Activated CD4-positive, alpha-beta memory T cell treated with anti-CD3 and anti-CD28 coated beads, Interleukin-2, amount 10 ng/mL, durations not matched to agents 7 days and 5 days (primary cell): ENCODE measurements at regions not wholly inside any gene's neighbourhood (a gene's known extent, or its start where the extent isn't known, plus 50 kb on each side); places are given as distances from the start of the nearest gene placed in this dataset.
"Not testable (repeated sequence)": the region's sequence is repeated elsewhere in the genome, so short reads cannot be mapped to it uniquely, and the experiment has no call there.

ENCODE experiments used
- CTCF ChIA-PET: fragments of 350-600 bp; sonication (Branson Sonifier 250); formaldehyde crosslinking; loops from one replicate; lab custom pipeline; 2021; ENCODE audit warnings: antibody characterized with exemption, inconsistent platforms; lab: Charles Lee
- POLR2A ChIA-PET: fragments of 350-600 bp; sonication (Branson Sonifier 250); formaldehyde crosslinking; loops from one replicate; lab custom pipeline; 2021; ENCODE audit warnings: antibody characterized with exemption; lab: Charles Lee
- DNase-seq: peaks from one replicate; pipeline ENCODE4 v3.0.0-alpha.2; 2020
- H3K27ac Mint-ChIP-seq: one replicate; pipeline ENCODE4 v1.8.0; 2021; ENCODE audit warnings: mild to moderate bottlenecking, mixed read lengths
- H3K27me3 Mint-ChIP-seq: one replicate; pipeline ENCODE4 v1.8.0; 2021; ENCODE audit warnings: mixed read lengths
- H3K36me3 Mint-ChIP-seq: one replicate; pipeline ENCODE4 v1.8.0; 2021; ENCODE audit warnings: low read depth, mixed read lengths
- H3K4me1 Mint-ChIP-seq: one replicate; pipeline ENCODE4 v1.8.0; 2021; ENCODE audit warnings: mixed read lengths
- H3K4me3 Mint-ChIP-seq: one replicate; pipeline ENCODE4 v1.8.0; 2021; ENCODE audit warnings: mild to moderate bottlenecking, mixed read lengths
- H3K9me3 Mint-ChIP-seq: one replicate; pipeline ENCODE4 v1.8.0; 2021; ENCODE audit warnings: mixed read lengths

- CTCF ChIA-PET = interaction anchor here (1.0 to 1.8 kb wide), 9 partner anchors 9 to 187 kb away, joined by 3 to 20 read pairs (median 6); no protein-coding TSS in a partner anchor
- Mint-ChIP-seq H3K27ac (no peak overlapping the region), H3K27me3 (peaks cover 12% of the 10 kb centered on the region), H3K9me3 (no peaks in the 10 kb centered on the region), H3K4me1 (no peaks in the 10 kb centered on the region), H3K36me3 (no peaks in the 10 kb centered on the region), H3K4me3 (no peak overlapping the region)
- DNase-seq = no peak
- POLR2A ChIA-PET = no interaction called here
These were observed 97.1 kb upstream of the ANK2 start for GRCh38 chr4:112952313-112952700.

DNA sequence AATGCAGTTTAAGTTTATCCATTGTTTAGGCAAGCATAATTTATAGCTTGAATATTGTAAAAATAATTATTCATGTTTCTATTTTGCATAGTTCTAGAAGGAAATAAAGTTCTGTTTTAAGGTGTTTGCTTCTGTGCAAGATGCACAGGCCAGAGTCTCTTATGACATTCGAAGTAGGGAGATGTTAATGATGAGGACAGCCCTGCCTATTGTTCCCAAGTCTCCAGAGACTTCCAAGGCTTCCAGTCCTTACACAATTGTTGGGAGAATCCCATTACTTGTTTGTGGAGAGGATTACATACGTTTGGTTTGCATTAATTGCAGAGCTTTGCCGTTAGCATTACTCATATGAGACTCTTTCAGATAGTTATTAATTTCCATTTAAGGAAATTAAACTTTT is 96.2 kb upstream of the ANK2 start:
- H3K27me3 Mint-ChIP-seq = peaks cover 9% of the 10 kb centered on the region
- H3K4me3 Mint-ChIP-seq = no peak overlapping the region
- no peaks in the 10 kb centered on the region for H3K36me3 Mint-ChIP-seq
- H3K4me1 Mint-ChIP-seq = no peaks in the 10 kb centered on the region
- CTCF ChIA-PET = interaction anchor here (0.6 kb wide), 1 partner anchor 79 kb away, joined by 3 read pairs; no protein-coding TSS in a partner anchor
- no peak overlapping the region for H3K27ac Mint-ChIP-seq
- POLR2A ChIA-PET = no interaction called here
- H3K9me3 Mint-ChIP-seq = no peaks in the 10 kb centered on the region
- DNase-seq = no peak

DNA sequence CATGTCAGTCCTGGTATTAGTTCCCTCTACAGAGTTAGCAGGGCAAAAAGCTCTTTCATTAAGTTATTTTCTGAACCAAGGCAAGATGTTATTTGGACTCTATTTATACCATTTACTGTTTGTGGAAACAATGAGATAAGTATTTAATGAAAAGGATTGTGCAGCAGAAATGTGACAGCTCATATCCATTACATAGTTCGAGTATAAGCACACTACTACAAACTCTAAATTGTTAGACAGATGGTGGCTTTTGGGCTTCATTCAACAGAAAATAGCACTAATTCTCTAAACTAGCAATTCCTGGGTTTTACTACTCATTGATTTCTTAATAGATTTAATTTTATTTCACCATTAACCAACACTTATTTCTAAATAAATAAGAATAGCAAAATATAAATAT is 95.2 kb upstream of the ANK2 start:
- no peaks in the 10 kb centered on the region for H3K36me3 Mint-ChIP-seq
- DNase-seq = no peak
- no peak overlapping the region for H3K4me3 Mint-ChIP-seq
- no peaks in the 10 kb centered on the region for H3K9me3 Mint-ChIP-seq
- ChIA-PET CTCF (interaction anchor here (0.8 kb wide), 1 partner anchor 16 kb away, joined by 3 read pairs; no protein-coding TSS in a partner anchor), POLR2A (no interaction called here)
- peaks cover 5% of the 10 kb centered on the region for H3K27me3 Mint-ChIP-seq
- no peaks in the 10 kb centered on the region for H3K4me1 Mint-ChIP-seq
- H3K27ac Mint-ChIP-seq = no peak overlapping the region

DNA sequence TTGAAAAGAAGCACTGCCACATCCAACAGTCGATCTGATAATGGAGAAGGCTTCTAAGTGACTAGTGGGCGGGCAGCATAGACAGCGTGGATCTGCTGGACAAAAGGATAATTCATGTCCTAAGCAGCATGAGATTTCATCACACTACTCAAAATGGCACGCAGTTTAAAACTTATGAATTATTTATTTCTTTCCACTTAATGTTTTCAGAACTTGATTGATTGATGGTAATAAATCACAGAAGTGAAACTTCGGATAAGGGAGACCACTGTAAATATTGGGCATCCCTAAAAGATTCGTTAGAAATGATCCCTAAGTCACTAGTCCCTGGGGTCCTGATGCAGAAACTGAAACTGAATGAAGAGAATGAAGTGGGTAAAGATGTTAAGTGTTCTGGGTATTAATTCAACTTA is 93.0 kb upstream of the ANK2 start:
- CTCF ChIA-PET = no interaction called here
- Mint-ChIP-seq H3K36me3 (no peaks in the 10 kb centered on the region), H3K27me3 (peaks cover 2% of the 10 kb centered on the region), H3K4me1 (no peaks in the 10 kb centered on the region), H3K4me3 (no peak overlapping the region), H3K9me3 (no peaks in the 10 kb centered on the region), H3K27ac (no peak overlapping the region)
- DNase-seq = no peak
- POLR2A ChIA-PET = no interaction called here

DNA sequence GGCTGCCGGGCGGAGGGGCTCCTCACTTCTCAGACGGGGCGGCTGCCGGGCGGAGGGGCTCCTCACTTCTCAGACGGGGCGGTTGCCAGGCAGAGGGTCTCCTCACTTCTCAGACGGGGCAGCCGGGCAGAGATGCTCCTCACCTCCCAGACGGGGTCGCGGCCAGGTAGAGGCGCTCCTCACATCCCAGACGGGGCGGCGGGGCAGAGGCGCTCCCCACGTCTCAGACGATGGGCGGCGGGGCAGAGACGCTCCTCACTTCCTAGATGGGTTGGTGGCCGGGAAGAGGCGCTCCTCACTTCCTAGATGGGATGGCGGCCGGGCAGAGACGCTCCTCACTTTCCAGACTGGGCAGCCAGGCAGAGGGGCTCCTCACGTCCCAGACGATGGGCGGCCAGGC is 91.7 kb upstream of the ANK2 start:
- H3K36me3 Mint-ChIP-seq, H3K9me3 Mint-ChIP-seq, CTCF ChIA-PET, H3K4me1 Mint-ChIP-seq, H3K27ac Mint-ChIP-seq, DNase-seq, H3K4me3 Mint-ChIP-seq, H3K27me3 Mint-ChIP-seq, POLR2A ChIA-PET: not testable (repeated sequence)

- Mint-ChIP-seq H3K36me3 (no peaks in the 10 kb centered on the region), H3K4me3 (no peak overlapping the region), H3K9me3 (peaks cover 4% of the 10 kb centered on the region), H3K27me3 (peaks cover 2% of the 10 kb centered on the region), H3K27ac (no peak overlapping the region), H3K4me1 (no peaks in the 10 kb centered on the region)
- CTCF ChIA-PET = no interaction called here
- POLR2A ChIA-PET = no interaction called here
- DNase-seq = no peak
These were observed 82.6 kb upstream of the ANK2 start for GRCh38 chr4:112966701-112967488.

DNA sequence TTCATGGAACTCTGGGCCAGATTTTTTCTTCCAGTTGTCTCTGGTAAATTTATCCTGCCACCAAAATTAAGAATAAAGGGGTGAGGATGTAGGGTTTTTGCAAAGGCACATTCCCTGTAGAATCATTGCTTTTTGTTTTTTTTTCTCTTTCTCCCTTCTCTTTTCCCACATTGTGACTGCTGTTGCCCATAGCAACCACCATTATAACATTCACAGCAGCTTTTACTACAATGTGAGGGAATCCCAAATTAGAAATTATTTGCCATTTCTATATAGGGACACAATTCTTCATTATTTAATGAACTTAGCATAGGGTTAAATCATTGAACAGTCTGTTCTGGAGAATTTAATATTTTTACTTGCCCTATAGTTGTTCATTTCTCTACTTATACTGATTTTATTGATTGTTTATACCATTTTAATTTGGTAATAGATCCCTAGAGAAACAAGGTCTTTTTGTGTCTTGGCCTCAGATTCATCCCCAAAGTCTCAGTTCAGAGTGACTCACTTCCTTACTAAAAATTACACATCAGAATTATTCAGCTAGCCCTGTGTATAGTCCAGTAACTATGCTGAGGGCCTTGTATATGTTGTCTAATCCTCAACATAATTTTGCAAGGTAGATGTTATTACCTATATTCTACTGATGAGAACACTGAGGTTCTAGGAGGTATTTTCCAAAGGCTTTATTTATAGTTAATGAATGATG is 80.8 kb upstream of the ANK2 start:
- Mint-ChIP-seq H3K27ac (no peak overlapping the region), H3K36me3 (no peaks in the 10 kb centered on the region), H3K9me3 (peaks cover 4% of the 10 kb centered on the region), H3K4me3 (no peak overlapping the region), H3K27me3 (peaks cover 2% of the 10 kb centered on the region), H3K4me1 (no peaks in the 10 kb centered on the region)
- POLR2A ChIA-PET = no interaction called here
- no peak for DNase-seq
- CTCF ChIA-PET = no interaction called here

- POLR2A ChIA-PET = no interaction called here
- H3K4me3 Mint-ChIP-seq = no peak overlapping the region
- no peak for DNase-seq
- H3K9me3 Mint-ChIP-seq = no peaks in the 10 kb centered on the region
- H3K27ac Mint-ChIP-seq = no peak overlapping the region
- H3K27me3 Mint-ChIP-seq = no peaks in the 10 kb centered on the region
- H3K36me3 Mint-ChIP-seq = no peaks in the 10 kb centered on the region
- CTCF ChIA-PET = no interaction called here
- H3K4me1 Mint-ChIP-seq = no peaks in the 10 kb centered on the region
These were observed 78.5 kb upstream of the ANK2 start for GRCh38 chr4:112970903-112971302.

- H3K36me3 Mint-ChIP-seq = no peaks in the 10 kb centered on the region
- H3K9me3 Mint-ChIP-seq = no peaks in the 10 kb centered on the region
- CTCF ChIA-PET = interaction anchor here (1.7 kb wide), 1 partner anchor 22 kb away, joined by 7 read pairs; no protein-coding TSS in a partner anchor
- no peaks in the 10 kb centered on the region for H3K4me1 Mint-ChIP-seq
- POLR2A ChIA-PET = no interaction called here
- no peak for DNase-seq
- H3K4me3 Mint-ChIP-seq = no peak overlapping the region
- H3K27me3 Mint-ChIP-seq = peaks cover 3% of the 10 kb centered on the region
- H3K27ac Mint-ChIP-seq = no peak overlapping the region
These were observed 75.7 kb upstream of the ANK2 start for GRCh38 chr4:112973750-112974251.

DNA sequence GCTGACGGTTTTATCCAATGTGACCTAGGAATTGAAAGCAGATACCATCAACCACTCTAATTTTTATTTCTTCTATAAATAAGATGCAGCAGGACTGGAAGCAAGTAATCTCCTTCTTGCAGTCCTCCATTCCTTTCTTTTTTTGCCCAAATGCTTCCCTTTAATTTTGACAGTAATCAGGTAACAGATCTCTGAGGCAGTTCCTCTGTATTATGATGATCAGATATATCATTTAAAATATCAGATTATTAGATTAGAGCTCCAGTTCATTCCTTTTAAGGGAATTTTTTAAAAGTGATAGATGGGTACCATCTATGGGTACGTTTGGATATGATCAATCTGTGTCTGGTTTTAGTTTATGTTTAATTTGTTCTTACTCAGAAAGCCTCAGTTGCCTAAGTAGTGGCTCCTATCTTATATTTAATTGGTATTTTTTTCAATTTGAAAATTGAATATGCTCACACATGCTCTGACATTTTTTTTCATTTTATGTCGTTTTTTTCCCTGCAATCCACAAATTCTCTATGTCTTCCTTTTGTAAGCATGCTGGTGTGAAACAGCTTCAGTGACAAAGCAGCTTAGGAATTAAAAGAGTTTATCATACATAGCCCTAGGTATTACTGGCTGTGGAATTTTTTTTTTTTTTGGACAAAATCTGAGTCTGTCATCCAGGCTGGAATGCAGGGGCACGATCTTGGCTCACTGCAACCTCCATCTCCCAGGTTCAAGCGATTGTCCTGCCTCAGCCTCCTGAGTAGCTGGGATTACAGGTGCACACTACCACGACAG is 73.7 kb upstream of the ANK2 start:
- POLR2A ChIA-PET = no interaction called here
- H3K4me3 Mint-ChIP-seq = no peak overlapping the region
- H3K36me3 Mint-ChIP-seq = no peaks in the 10 kb centered on the region
- H3K9me3 Mint-ChIP-seq = no peaks in the 10 kb centered on the region
- no peak for DNase-seq
- CTCF ChIA-PET = no interaction called here
- H3K27ac Mint-ChIP-seq = no peak overlapping the region
- peaks cover 3% of the 10 kb centered on the region for H3K27me3 Mint-ChIP-seq
- no peaks in the 10 kb centered on the region for H3K4me1 Mint-ChIP-seq

DNA sequence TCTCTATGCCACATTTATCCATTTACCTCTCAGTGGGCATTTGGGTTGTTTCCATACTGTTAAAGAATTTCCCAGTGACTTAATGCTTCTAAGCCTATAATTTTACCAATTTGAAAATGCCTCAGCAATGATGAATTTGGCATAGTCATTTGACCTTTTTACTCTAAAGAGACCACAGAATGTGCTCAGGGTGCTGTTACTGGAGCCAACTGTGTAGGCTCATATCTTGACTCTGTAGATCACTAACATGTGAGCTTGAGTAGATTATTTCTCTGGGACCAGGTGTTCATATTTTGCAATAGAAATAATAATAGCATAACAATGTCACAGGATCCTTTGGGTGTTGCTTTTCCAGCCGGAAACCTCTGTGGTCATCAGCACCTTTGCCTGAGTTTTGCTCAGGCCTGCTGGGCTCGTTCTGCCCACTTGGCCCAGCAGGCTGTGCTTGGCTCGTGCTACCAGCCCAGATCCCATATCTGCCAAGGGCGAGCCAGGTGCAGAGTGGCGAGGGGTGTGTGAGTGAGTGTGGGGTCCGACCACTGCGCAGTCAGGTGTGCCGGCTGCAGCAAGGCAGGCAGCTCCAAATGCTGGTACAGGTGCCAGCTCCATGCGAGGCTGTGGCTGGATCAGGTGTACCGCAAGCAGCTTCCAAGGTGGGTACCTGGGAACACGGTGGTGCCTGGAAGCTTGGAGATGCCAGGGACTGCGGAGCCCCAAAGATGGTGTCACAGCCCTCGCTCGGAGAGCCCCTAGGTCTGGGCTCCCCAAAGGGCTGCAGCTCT is 70.6 kb upstream of the ANK2 start:
- H3K27ac Mint-ChIP-seq = no peak overlapping the region
- no peaks in the 10 kb centered on the region for H3K36me3 Mint-ChIP-seq
- no peaks in the 10 kb centered on the region for H3K4me1 Mint-ChIP-seq
- ChIA-PET CTCF (no interaction called here), POLR2A (no interaction called here)
- no peaks in the 10 kb centered on the region for H3K9me3 Mint-ChIP-seq
- peaks cover 3% of the 10 kb centered on the region for H3K27me3 Mint-ChIP-seq
- H3K4me3 Mint-ChIP-seq = no peak overlapping the region
- DNase-seq = no peak

GRCh38 chr4:112979881-112980421 is 69.5 kb upstream of the ANK2 start:
- Mint-ChIP-seq H3K9me3 (no peaks in the 10 kb centered on the region), H3K36me3 (no peaks in the 10 kb centered on the region), H3K4me1 (no peaks in the 10 kb centered on the region), H3K4me3 (no peak overlapping the region), H3K27ac (no peak overlapping the region), H3K27me3 (peaks cover 3% of the 10 kb centered on the region)
- ChIA-PET POLR2A (no interaction called here), CTCF (no interaction called here)
- no peak for DNase-seq
